ENCODE measurements at regions not wholly inside any gene's neighbourhood (a gene's known extent, or its start where the extent isn't known, plus 50 kb on each side); places are given as distances from the start of the nearest gene placed in this dataset.
"Not testable (repeated sequence)": the region's sequence is repeated elsewhere in the genome, so short reads cannot be mapped to it uniquely, and the experiment has no call there.

- Mint-ChIP-seq H3K27ac (no peak overlapping the region), H3K4me1 (ENCODE audit: low read depth) (no peaks in the 10 kb centered on the region), H3K9me3 (no peaks in the 10 kb centered on the region), H3K4me3 (no peak overlapping the region), H3K27me3 (peaks cover 14% of the 10 kb centered on the region), H3K36me3 (ENCODE audit: low read depth) (no peaks in the 10 kb centered on the region)
- DNase-seq, result no peak
These were observed 351.8 kb upstream of the AMOT start for GRCh38 chrX:113192418-113192817.

GRCh38 chrX:113157496-113157895, 316.9 kb upstream of the AMOT start:
- H3K27ac Mint-ChIP-seq, result no peak overlapping the region
- no peaks in the 10 kb centered on the region for H3K4me1 Mint-ChIP-seq (ENCODE audit: low read depth)
- no peaks in the 10 kb centered on the region for H3K36me3 Mint-ChIP-seq (ENCODE audit: low read depth)
- no peak for DNase-seq
- no peak overlapping the region for H3K4me3 Mint-ChIP-seq
- H3K27me3 Mint-ChIP-seq, result no peaks in the 10 kb centered on the region
- peaks cover 2% of the 10 kb centered on the region for H3K9me3 Mint-ChIP-seq

GRCh38 chrX:113154315-113154714, 313.7 kb upstream of the AMOT start:
- not testable (repeated sequence) for DNase-seq; H3K27ac Mint-ChIP-seq; H3K4me1 Mint-ChIP-seq (ENCODE audit: low read depth); H3K36me3 Mint-ChIP-seq (ENCODE audit: low read depth); H3K9me3 Mint-ChIP-seq; H3K4me3 Mint-ChIP-seq; H3K27me3 Mint-ChIP-seq

- H3K36me3 Mint-ChIP-seq (ENCODE audit: low read depth), result no peaks in the 10 kb centered on the region
- no peak overlapping the region for H3K4me3 Mint-ChIP-seq
- H3K27me3 Mint-ChIP-seq, result peaks cover 22% of the 10 kb centered on the region
- peaks cover 5% of the 10 kb centered on the region for H3K9me3 Mint-ChIP-seq
- no peaks in the 10 kb centered on the region for H3K4me1 Mint-ChIP-seq (ENCODE audit: low read depth)
- DNase-seq, result no peak
- no peak overlapping the region for H3K27ac Mint-ChIP-seq
These were observed 296.2 kb upstream of the AMOT start for GRCh38 chrX:113136836-113137235.

GRCh38 chrX:113133316-113133715, 292.7 kb upstream of the AMOT start:
- H3K27me3 Mint-ChIP-seq, result peaks cover 31% of the 10 kb centered on the region
- peaks cover 2% of the 10 kb centered on the region for H3K9me3 Mint-ChIP-seq
- no peaks in the 10 kb centered on the region for H3K36me3 Mint-ChIP-seq (ENCODE audit: low read depth)
- DNase-seq, result no peak
- H3K27ac Mint-ChIP-seq, result no peak overlapping the region
- no peaks in the 10 kb centered on the region for H3K4me1 Mint-ChIP-seq (ENCODE audit: low read depth)
- no peak overlapping the region for H3K4me3 Mint-ChIP-seq

- no peak for DNase-seq
- H3K27ac Mint-ChIP-seq, result no peak overlapping the region
- H3K4me3 Mint-ChIP-seq, result no peak overlapping the region
- no peaks in the 10 kb centered on the region for H3K4me1 Mint-ChIP-seq (ENCODE audit: low read depth)
- H3K27me3 Mint-ChIP-seq, result peaks cover 11% of the 10 kb centered on the region
- no peaks in the 10 kb centered on the region for H3K36me3 Mint-ChIP-seq (ENCODE audit: low read depth)
- peaks cover 5% of the 10 kb centered on the region for H3K9me3 Mint-ChIP-seq
These were observed 284.1 kb upstream of the AMOT start for GRCh38 chrX:113124693-113125092.

GRCh38 chrX:113075521-113075920, 234.9 kb upstream of the AMOT start:
- peaks cover 28% of the 10 kb centered on the region for H3K27me3 Mint-ChIP-seq
- no peak overlapping the region for H3K4me3 Mint-ChIP-seq
- no peak overlapping the region for H3K27ac Mint-ChIP-seq
- no peaks in the 10 kb centered on the region for H3K36me3 Mint-ChIP-seq (ENCODE audit: low read depth)
- no peak for DNase-seq
- no peaks in the 10 kb centered on the region for H3K9me3 Mint-ChIP-seq
- no peaks in the 10 kb centered on the region for H3K4me1 Mint-ChIP-seq (ENCODE audit: low read depth)

GRCh38 chrX:113059714-113060113, 219.1 kb upstream of the AMOT start:
- Mint-ChIP-seq H3K4me3 (no peak overlapping the region), H3K27ac (no peak overlapping the region), H3K9me3 (peaks cover 9% of the 10 kb centered on the region), H3K36me3 (ENCODE audit: low read depth) (no peaks in the 10 kb centered on the region), H3K27me3 (peaks cover 17% of the 10 kb centered on the region), H3K4me1 (ENCODE audit: low read depth) (no peaks in the 10 kb centered on the region)
- DNase-seq, result no peak

GRCh38 chrX:113058634-113059033, 218.0 kb upstream of the AMOT start:
- H3K27me3 Mint-ChIP-seq, result peaks cover 19% of the 10 kb centered on the region
- no peak overlapping the region for H3K27ac Mint-ChIP-seq
- peaks cover 3% of the 10 kb centered on the region for H3K9me3 Mint-ChIP-seq
- H3K4me1 Mint-ChIP-seq (ENCODE audit: low read depth), result no peaks in the 10 kb centered on the region
- no peak overlapping the region for H3K4me3 Mint-ChIP-seq
- no peak for DNase-seq
- no peaks in the 10 kb centered on the region for H3K36me3 Mint-ChIP-seq (ENCODE audit: low read depth)

GRCh38 chrX:113048896-113049295, 208.3 kb upstream of the AMOT start:
- no peak for DNase-seq
- no peaks in the 10 kb centered on the region for H3K36me3 Mint-ChIP-seq (ENCODE audit: low read depth)
- H3K4me1 Mint-ChIP-seq (ENCODE audit: low read depth), result no peaks in the 10 kb centered on the region
- H3K4me3 Mint-ChIP-seq, result no peak overlapping the region
- no peak overlapping the region for H3K27ac Mint-ChIP-seq
- no peaks in the 10 kb centered on the region for H3K9me3 Mint-ChIP-seq
- H3K27me3 Mint-ChIP-seq, result peaks cover 54% of the 10 kb centered on the region

GRCh38 chrX:113048480-113048879, 207.8 kb upstream of the AMOT start:
- Mint-ChIP-seq H3K9me3 (no peaks in the 10 kb centered on the region), H3K36me3 (ENCODE audit: low read depth) (no peaks in the 10 kb centered on the region), H3K27me3 (peaks cover 56% of the 10 kb centered on the region), H3K4me1 (ENCODE audit: low read depth) (no peaks in the 10 kb centered on the region), H3K27ac (no peak overlapping the region), H3K4me3 (no peak overlapping the region)
- DNase-seq, result no peak

- no peak overlapping the region for H3K27ac Mint-ChIP-seq
- no peaks in the 10 kb centered on the region for H3K36me3 Mint-ChIP-seq (ENCODE audit: low read depth)
- no peak overlapping the region for H3K4me3 Mint-ChIP-seq
- peaks cover 7% of the 10 kb centered on the region for H3K9me3 Mint-ChIP-seq
- no peaks in the 10 kb centered on the region for H3K4me1 Mint-ChIP-seq (ENCODE audit: low read depth)
- H3K27me3 Mint-ChIP-seq, result peaks cover 5% of the 10 kb centered on the region
- DNase-seq, result no peak
These were observed 193.5 kb upstream of the AMOT start for GRCh38 chrX:113033966-113034680.

GRCh38 chrX:113019958-113020357, 179.3 kb upstream of the AMOT start:
- Mint-ChIP-seq H3K27me3 (peaks cover 16% of the 10 kb centered on the region), H3K4me1 (ENCODE audit: low read depth) (no peaks in the 10 kb centered on the region), H3K4me3 (no peak overlapping the region), H3K36me3 (ENCODE audit: low read depth) (no peaks in the 10 kb centered on the region), H3K27ac (no peak overlapping the region), H3K9me3 (no peaks in the 10 kb centered on the region)
- DNase-seq, result no peak

GRCh38 chrX:113009837-113010236, 169.2 kb upstream of the AMOT start:
- Mint-ChIP-seq H3K27me3 (peaks cover 24% of the 10 kb centered on the region), H3K27ac (no peak overlapping the region), H3K4me3 (no peak overlapping the region), H3K36me3 (ENCODE audit: low read depth) (no peaks in the 10 kb centered on the region), H3K4me1 (ENCODE audit: low read depth) (no peaks in the 10 kb centered on the region), H3K9me3 (no peaks in the 10 kb centered on the region)
- DNase-seq, result no peak

GRCh38 chrX:113009029-113009428, 168.4 kb upstream of the AMOT start:
- Mint-ChIP-seq H3K9me3 (no peaks in the 10 kb centered on the region), H3K27ac (no peak overlapping the region)

GRCh38 chrX:113001836-113002235, 161.2 kb upstream of the AMOT start:
- Mint-ChIP-seq H3K27ac (no peak overlapping the region), H3K36me3 (ENCODE audit: low read depth) (no peaks in the 10 kb centered on the region), H3K4me1 (ENCODE audit: low read depth) (no peaks in the 10 kb centered on the region), H3K4me3 (no peak overlapping the region), H3K27me3 (peaks cover 30% of the 10 kb centered on the region), H3K9me3 (no peaks in the 10 kb centered on the region)
- no peak for DNase-seq

More at GRCh38 chrX:113009029-113009428, 168.4 kb upstream of the AMOT start:
- H3K4me1 Mint-ChIP-seq (ENCODE audit: low read depth), result no peaks in the 10 kb centered on the region
- no peak for DNase-seq
- H3K4me3 Mint-ChIP-seq, result no peak overlapping the region
- no peaks in the 10 kb centered on the region for H3K36me3 Mint-ChIP-seq (ENCODE audit: low read depth)
- peaks cover 18% of the 10 kb centered on the region for H3K27me3 Mint-ChIP-seq
